ENCODE measurements at regions not wholly inside any gene's neighbourhood (a gene's known extent, or its start where the extent isn't known, plus 50 kb on each side); places are given as distances from the start of the nearest gene placed in this dataset.

DNA sequence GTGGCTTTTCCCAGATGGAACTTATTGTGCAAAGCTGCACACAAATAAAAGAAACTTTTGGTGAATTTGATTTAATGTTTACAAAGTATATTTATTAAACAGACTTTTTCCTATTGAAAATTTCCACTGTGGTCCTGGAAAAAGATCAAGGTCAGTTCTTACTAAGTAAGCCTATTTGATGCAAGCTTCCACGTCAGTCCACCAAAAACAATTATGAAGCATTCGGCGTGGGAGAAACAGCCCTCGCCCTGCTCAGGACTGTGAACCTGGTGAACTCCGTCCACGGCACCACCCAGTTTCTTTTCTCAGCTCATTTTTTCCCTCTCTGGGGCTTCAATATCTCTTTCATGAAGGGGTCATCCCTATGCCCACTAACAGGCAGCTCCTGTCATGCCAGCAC is 149.8 kb downstream of the EFNB2 start:
- intact Hi-C loops (cut with DNase I) = no loop called here
- no peak for DNase-seq

DNA sequence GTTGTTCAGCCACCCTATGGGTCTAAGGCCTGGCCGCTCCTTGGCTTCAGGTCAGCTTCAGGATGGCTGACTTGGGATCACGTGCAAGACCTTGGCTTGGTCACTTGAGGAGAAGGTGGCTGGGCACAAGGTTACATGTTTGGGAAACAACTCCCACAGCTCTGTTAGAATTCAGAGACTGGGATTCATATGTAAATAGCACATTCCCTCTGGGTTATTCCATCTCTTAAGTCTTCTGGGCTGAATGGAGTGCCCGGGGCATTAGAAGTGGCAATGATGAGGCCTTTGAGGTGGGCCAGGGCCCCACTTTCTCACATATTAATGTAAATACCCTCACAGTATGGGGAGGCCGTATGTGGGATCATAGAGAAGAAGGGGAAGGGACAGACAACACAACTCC is 150.9 kb downstream of the EFNB2 start:
- no peak for DNase-seq
- intact Hi-C loops (cut with DNase I) = no loop called here

DNA sequence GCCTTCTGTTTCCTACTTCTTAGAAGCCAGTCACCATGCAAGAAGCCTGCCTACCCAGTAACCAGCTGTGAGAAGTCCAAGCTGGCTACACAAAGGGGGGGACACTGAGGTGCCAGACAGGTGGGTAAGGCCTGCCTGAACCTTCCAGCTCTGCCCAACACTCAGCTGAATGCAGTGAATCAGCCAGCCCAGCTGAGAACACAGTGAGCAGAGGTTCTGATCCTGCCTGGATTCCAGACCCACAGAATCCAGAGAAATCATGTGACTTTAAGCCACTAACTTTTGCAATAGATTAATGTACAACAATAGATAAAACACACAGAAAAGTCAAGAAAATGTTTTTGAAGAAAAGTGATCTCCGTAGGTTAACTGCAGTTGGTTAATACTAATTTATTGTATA is 151.7 kb downstream of the EFNB2 start:
- no peak for DNase-seq
- intact Hi-C loops (cut with DNase I) = no loop called here

DNA sequence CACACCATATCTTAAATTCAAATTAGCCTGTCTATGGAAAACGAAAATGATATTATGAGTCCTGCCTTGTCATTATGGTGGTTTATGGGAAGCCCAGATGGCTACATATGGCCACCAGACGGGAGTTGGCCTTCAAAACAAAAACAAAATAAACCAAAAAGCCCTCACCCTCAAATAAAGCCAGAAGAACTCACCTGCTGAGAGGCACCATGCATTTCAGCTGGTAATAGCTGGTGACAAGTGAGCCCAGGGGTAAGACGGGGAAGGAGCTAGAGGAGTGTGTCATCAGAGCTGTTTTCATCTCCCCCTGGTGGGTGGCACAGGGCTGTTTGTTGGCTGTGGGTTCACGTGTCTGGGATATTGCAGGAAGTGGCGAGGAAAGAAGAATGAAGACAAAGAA is 152.9 kb downstream of the EFNB2 start:
- no peak for DNase-seq
- intact Hi-C loops (cut with DNase I) = no loop called here

DNA sequence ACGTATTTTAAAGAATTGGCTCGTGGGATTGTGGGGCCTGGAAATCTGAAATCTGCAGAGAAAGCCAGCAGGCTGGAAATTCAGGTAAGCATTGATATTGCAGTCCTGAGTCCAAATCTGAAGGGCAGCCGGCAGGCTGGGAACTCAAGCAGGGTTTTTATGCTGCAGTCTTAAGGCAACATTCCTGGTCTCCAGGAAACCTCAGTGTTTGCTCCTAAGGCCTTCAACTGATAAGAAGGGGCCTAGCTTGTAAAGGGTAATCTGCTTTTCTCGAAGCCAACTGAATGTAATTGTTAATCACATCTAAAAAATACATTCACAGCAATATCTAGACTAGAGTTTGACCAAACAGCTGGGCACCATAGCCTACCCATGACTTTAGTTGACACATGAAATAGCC is 154.4 kb downstream of the EFNB2 start:
- intact Hi-C loops (cut with DNase I) = no loop called here
- no peak for DNase-seq

DNA sequence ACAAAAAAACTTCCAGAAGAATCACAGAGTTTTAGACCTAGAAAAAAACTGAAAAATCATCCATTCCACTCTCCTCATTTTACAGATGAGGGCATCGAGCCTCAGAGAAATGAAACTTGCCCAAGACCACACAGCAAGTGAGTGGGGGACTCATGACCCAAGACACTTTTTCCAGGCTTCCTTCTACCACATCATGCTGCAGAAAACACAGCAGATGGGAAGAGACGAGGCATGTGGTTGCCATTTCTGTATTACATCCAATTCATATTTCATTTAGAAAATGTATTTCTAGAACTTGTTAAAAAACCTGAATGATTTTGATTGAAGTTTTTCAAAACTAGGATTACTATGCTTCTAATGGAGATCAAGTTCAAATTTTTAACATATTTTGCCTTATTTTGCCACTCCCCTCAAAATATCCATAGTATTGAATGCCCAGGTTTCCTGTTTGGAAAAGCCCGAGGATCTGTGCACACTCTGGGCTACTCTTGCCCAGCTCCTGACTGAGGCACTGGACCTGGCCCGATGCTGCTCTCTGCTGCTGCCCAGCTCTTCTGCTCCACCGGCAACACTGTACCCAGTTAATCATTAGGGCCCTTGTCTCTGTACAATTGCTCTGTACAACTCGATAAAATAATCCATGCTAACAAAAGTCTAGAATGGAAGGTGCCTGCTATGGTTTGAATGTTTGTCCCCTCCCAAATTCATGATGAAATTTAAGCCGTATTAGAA is 157.4 kb downstream of the EFNB2 start:
- no peak for DNase-seq
- intact Hi-C loops (cut with DNase I) = no loop called here

DNA sequence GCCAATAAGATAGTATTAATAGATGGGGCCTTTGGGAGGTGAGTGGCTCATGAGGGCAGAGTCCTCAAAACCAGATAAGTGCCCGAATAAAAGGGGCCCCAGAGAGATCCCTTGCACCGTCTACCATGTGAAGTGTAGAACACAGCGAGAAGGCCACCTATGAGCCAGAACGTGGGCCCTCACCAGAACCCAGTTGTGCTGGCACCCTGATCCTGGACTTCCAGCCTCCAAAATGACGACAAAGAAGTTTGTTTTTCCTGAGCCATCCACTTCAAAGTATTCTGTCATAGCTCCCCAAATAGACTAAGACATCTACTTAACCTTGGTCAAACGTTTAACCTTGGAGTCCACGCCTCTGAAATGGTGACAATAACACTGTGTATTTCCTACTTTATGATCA is 158.1 kb downstream of the EFNB2 start:
- DNase-seq = no peak
- intact Hi-C loops (cut with DNase I) = no loop called here

DNA sequence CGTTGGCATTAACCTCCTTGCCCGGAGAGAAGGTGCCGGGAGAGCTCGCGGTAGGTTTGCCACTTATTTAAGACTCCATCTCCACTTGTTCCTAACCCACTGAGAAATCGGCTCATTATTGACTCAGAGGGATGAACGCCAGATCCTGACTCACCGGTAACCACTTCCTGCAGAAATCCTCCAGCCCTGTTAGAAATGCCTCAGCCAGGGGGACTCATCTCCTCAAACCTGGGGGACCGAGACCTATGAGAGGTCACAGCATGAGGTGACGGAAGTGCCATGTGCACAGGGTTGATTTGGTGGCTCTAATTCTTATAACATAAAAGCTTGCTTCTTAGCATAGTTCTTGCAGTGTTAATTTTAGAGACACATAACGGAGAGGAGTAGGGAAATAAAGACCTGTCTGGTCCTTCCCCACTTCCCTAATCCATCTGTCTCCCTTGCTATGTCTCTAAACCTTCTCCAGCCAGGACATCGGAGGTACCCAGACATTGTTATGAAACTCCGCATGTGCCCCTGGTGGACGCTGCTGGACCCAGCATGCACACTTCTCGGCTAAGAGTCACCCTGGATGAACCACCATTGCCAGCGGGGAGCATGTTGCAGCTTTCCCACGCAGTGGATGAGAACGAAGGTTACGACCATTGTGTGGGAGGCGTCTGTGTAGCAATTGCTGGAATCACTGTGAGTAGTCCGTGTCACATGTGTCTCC is 158.9 kb downstream of the EFNB2 start:
- intact Hi-C loops (cut with DNase I) = no loop called here
- peak in 40 of 42 donors; percentile 26 to 86 (median 62) for DNase-seq

DNA sequence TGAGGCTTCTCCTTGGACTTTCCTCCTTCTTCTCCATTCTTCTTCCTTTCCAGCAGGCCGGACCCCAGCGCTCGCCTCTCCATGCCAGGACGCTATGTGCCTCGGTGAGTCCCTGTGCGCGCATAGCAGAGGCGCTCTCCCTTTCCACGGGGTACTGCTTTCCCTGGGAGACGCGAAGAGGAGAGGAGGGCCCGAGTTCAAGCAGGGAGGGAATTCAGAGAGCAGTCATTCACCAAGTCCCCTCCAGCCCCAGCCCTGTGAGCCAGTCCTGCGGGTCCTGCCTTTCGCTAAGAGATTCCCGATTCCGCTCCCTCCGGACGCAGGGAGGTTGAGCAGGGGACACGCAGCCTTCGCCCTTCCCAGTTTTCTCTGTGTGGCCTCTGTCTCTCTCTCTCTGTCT is 160.4 kb downstream of the EFNB2 start:
- DNase-seq = no peak
- intact Hi-C loops (cut with DNase I) = no loop called here

DNA sequence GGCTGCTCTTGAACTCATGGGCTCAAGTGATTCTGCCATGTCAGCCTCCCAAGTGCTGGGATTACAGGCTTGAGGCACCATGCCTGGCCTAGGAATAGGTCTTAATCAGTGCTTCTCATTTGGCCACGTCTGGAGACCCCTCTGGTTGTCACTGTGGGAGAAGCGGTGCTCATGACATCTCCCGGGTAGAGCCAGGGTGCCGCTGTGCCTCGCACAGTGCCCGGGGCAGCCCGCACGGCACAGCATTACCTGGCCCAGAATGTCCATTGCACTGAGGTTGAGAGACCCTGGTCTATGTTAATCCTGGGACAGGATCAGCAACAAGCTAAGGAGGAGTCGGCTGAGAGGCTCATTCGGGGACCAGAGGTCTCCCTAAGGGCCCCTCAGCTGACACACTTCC is 160.8 kb downstream of the EFNB2 start:
- intact Hi-C loops (cut with DNase I) = no loop called here
- DNase-seq = no peak

DNA sequence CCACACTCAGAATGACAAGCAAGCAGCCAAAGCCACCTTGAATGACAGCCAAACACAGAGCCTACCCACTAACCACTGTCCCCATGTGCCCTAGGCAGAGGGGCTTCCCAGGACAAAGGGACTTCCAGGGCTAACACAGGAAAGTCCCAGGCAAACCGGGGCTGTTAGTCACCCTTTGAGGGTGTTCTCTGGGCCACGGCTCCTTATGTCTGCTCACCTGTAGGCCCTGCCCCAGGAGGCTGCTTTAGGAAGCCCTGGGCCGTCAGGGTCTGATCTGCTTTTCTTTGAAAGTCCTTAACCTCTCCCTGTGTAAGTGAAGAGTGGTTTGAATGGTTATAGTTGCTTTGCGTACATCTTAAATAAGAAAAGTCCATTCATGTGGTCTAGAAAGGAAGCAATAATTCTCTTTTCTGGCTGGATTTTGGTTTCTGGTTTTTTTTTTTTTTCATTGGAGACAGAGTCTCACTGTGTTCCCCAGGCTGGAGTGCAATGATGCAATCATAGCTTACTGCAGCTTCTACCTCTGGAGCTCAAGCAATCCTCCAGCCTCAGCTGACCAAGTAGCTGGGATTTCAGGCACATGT is 161.4 kb downstream of the EFNB2 start:
- DNase-seq = peak in 1 of 42 donors; percentile 37
- intact Hi-C loops (cut with DNase I) = no loop called here

DNA sequence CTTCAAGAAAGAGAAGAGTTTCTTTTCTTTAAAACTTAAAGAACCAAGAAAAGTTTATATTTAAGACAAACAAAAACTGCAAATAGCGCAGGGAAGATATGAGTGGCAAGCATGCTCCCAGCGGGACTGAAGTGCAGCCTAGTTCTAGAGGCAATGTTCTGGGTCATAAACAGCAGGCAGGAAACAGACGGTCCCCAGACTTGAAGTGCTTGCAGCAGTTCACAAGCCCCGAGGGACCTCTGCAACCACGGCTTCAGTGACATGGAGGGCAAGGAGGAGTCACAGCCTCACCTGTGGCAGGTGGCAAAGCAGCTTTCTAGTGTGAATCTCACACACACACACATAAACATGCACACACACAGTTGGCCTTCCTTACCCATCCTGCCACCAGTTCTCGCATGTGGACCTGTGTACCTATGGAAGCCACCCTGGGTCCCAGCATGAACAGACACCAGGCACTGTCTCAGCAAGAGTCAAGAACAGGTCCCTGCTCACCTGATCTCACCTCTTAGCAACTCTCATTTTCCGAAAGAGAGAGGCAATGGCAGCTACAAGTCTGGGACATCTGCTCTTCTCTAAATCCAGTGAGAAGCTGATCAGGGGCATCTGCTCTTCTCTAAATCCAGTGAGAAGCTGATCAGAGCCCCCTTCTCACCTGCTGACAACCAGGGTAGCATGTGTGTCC is 162.0 kb downstream of the EFNB2 start:
- DNase-seq = peak in 1 of 42 donors; percentile 41
- intact Hi-C loops (cut with DNase I) = no loop called here

DNA sequence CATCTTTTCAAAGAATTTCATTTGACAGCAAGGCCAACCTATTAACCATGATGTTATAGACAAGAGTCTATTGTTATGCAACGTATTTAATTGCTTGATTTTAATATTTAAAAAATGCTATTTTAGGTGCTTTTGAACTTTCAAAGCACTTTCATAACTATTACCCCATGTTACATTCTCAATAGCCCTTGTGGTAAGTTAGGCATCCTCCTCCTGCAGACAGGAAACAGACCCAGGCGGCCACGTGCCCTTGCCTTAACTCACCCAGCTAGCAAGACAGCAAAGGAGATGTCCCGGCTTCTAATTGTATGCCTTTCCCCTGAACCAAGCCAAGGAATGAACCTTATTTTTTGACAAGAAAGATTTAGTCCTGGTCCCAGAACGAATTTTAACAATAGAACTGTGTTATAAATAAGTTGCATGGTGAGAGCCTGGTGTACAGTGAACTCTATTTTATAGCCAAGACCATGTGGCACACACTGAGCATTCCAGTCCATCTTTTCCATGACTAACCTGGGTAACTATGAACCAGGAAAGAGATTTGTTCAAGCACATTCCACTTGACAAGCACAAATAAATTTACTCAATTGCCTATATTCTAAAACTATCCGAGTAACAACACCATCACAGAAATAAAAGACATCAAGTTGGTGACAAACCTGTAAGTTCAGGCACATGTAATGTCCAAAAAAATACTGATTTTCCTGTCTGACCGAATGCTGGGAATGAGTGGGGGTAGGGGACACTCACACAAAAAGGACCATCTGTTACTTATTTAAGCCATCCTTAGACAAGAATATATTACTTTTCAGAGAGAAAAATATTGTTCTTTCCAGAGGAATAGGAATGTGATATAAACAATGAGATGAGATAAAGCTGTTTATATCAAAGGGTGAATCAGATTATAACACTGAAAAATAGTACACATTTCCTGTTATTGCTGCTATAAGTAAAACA is 163.0 kb downstream of the EFNB2 start:
- intact Hi-C loops (cut with DNase I) = no loop called here
- DNase-seq = peak in 1 of 42 donors; percentile 43

DNA sequence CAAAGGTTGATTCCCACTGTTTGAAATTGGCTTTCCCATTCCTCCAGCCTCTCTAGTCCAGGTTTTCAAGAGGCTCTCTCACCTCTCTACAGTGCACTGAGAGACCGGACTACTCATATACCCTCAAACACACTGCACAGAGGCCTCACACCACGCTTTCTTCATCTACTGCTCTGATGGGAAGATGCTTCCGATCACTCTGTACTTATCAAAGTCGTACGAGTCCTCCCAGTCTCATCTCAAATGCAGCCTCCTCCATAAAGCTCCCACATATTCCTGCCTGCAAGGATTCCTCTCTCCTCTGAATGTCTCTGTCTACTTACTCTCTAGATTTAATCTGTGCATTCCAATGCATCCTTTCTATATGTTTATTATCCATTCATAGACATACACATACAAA is 164.4 kb downstream of the EFNB2 start:
- peak in 15 of 42 donors; percentile 15 to 82 (median 52) for DNase-seq

DNA sequence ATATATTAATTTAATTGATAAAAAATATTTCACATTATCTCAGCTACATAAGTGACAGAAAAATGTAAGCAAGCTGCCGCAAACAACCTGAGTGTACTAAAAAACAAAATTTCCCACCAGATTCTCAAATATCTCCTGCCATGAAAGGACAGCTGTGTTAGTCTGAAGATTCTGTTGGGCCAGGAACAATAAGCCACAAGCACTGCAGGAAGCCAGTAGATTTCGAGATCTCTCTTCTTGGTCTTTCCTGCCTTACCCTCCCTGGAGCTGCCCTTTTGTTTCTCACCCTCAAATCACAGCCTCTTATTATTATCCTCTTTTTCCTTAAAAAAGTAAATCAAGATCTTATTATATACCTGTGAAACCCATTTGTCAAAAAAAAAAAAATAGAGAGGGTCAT is 165.6 kb downstream of the EFNB2 start:
- peak in 1 of 42 donors; percentile 36 for DNase-seq
- intact Hi-C loops (cut with DNase I) = no loop called here

More for the DNA sequence above, 164.4 kb downstream of the EFNB2 start:
- intact Hi-C loops (cut with DNase I) = no loop called here

DNA sequence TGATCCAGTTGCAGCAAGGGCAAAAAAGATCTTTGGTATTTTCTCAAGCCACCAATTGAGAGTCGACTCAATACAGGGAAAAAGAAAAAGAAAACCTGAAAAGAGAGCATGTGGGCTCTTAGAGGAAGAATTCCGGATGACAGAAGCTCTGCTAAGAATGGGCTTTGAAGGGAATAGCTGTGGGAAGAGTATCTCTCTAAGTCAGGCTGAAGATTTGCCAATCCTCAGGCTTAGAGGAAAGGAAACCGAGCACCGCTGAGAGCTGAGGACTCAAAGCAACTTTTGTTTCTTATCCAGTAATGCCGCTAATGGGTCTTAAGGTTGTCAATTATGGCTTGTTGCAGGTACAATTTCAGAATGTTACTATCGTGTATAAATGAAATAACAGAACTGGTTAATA is 166.4 kb downstream of the EFNB2 start:
- intact Hi-C loops (cut with DNase I) = no loop called here
- DNase-seq = peak in 3 of 42 donors; percentile 35 to 43 (median 36)

DNA sequence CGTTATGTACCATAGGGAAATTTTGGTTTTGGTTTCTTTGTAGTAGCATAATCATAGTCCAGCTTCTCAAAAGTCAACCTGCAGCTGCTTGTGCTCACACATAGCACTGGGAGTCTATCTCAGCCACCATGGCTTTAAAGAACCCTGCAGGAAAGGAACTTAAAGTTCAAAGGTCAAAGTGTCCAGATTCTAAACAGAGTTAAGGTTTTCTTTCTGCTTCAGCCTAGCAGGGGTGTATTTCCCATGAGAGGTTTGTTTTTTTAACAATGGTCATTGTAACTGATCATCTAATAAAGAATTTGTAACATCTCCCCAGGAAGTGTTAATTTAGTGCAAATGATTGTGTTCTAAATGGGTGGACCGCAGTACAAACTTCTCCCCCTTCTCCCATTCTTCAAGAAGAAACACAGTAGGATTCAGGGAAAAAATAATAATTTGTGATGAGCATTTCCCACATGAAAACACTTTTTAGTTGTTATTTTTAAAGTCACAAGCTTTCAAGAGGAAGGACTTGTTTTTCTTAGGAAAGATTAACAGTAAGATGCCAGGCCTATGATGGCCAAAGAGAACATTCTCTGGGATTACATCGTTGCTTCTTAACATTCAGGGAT is 168.0 kb downstream of the EFNB2 start:
- intact Hi-C loops (cut with DNase I) = no loop called here
- DNase-seq = no peak

DNA sequence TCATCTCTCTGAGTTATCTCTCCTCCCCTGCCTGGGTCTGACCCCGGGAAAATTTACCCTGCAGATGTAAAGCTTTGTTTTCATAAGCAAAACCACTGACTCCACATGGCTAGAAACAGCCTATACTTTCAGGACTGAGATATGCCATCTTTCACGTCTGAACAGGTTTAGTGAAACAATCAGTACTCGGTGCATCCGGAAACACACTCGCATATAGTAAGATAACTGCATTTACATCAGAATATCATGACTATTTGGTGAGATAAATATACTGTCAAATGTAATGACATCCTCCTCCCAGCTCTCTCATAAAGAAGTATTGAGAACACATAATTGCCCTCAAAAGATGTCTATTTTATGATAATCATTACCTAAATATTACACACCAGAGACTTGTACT is 172.8 kb downstream of the EFNB2 start:
- intact Hi-C loops (cut with DNase I) = no loop called here

More for the DNA sequence above, 172.8 kb downstream of the EFNB2 start:
- DNase-seq = no peak
